SK-N-SH treated with all-trans-retinoic acid at 6 μM for 48 hours (cell line): ENCODE measurements at regions not wholly inside any gene's neighbourhood (a gene's known extent, or its start where the extent isn't known, plus 50 kb on each side); places are given as distances from the start of the nearest gene placed in this dataset.

ENCODE experiments used
- BACH2 ChIP-seq: fragments of 250-450 bp; sonication (Bioruptor Pico); IDR thresholded peaks from 2 replicates; pipeline ENCODE4 v1.9.0; 2021; ENCODE audit warnings: mild to moderate bottlenecking, borderline replicate concordance
- ESRRG ChIP-seq: fragments of 250-450 bp; sonication (Bioruptor Pico); IDR thresholded peaks from 2 replicates; pipeline ENCODE4 v1.6.1; 2021; ENCODE audit warnings: mild to moderate bottlenecking
- ZFP3 ChIP-seq: fragments of 250-450 bp; sonication (Bioruptor Pico); IDR thresholded peaks from 2 replicates; pipeline ENCODE4 v1.5.0; 2020; ENCODE audit warnings: mild to moderate bottlenecking, moderate library complexity

- TF ChIP-seq BACH2, result no peak
- TF ChIP-seq ESRRG (CRISPR knock-in tag), result no peak
- no peak for TF ChIP-seq ZFP3 (CRISPR knock-in tag)
These were observed 394.4 kb downstream of the FIGN start for GRCh38 chr2:163341426-163341825.
